Sigmoid colon (tissue), 3 donors: ENCODE measurements at regions not wholly inside any gene's neighbourhood (a gene's known extent, or its start where the extent isn't known, plus 50 kb on each side); places are given as distances from the start of the nearest gene placed in this dataset.

Experiments
- POLR2A ChIP-seq, 2 donors: fragments of 450-650 bp; IDR thresholded peaks; one replicate each; pipeline ENCODE4 v1.6.1; 2016; ENCODE audit warnings: antibody characterized with exemption in 2 of 2, mild to moderate bottlenecking in 2 of 2, moderate library complexity in 2 of 2
- TF ChIP-seq, protein P1 (sequence below), 4 experiments: fragments of 450-650 bp in 3 of 4; fragments of 200-600 bp in 1 of 4; IDR thresholded peaks; one replicate each; pipeline ENCODE4 v1.5.1; 2016 to 2019; ENCODE audit warnings: antibody characterized with exemption in 4 of 4, mild to moderate bottlenecking in 3 of 4, moderate library complexity in 2 of 4

GRCh38 chr13:65784088-65784816 is 1445.9 kb downstream of the PCDH9 start:
- TF ChIP-seq, protein P1, sequence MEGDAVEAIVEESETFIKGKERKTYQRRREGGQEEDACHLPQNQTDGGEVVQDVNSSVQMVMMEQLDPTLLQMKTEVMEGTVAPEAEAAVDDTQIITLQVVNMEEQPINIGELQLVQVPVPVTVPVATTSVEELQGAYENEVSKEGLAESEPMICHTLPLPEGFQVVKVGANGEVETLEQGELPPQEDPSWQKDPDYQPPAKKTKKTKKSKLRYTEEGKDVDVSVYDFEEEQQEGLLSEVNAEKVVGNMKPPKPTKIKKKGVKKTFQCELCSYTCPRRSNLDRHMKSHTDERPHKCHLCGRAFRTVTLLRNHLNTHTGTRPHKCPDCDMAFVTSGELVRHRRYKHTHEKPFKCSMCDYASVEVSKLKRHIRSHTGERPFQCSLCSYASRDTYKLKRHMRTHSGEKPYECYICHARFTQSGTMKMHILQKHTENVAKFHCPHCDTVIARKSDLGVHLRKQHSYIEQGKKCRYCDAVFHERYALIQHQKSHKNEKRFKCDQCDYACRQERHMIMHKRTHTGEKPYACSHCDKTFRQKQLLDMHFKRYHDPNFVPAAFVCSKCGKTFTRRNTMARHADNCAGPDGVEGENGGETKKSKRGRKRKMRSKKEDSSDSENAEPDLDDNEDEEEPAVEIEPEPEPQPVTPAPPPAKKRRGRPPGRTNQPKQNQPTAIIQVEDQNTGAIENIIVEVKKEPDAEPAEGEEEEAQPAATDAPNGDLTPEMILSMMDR (IDR thresholded peaks at IDR 0.05) = no peak
- no peak for TF ChIP-seq POLR2A (IDR thresholded peaks at IDR 0.05)
